Right lobe of liver (tissue), 6 donors: ENCODE measurements at regions not wholly inside any gene's neighbourhood (a gene's known extent, or its start where the extent isn't known, plus 50 kb on each side); places are given as distances from the start of the nearest gene placed in this dataset.

Experiments used
- ATAC-seq, 4 donors: fragments of 200-7000 bp; cut with Tn5 transposase; one replicate each; pipeline ENCODE4 v1.9.1; 2020; ENCODE audit warnings: mild to moderate bottlenecking in 4 of 4, moderate library complexity in 4 of 4
- DNase-seq, 3 donors: peaks; one replicate each; pipeline ENCODE4 v3.0.0-alpha.2; 2020
- H3K27ac ChIP-seq, 3 donors: fragments of 200-600 bp; one replicate each; pipeline ENCODE4 v1.8.0; 2022
- H3K27me3 ChIP-seq, 2 donors: fragments of 200-600 bp; one replicate each; pipeline ENCODE4 v1.8.0; 2022
- H3K36me3 ChIP-seq, 4 donors: fragments of 200-600 bp; sonication (generic) in 1 of 4; one replicate each; pipeline versions ENCODE4 v1.5.1 to v1.8.0; 2017 to 2022; ENCODE audit warnings: control low read depth in 1 of 4
- H3K4me1 ChIP-seq, 4 donors: fragments of 200-600 bp; sonication (generic) in 1 of 4; one replicate each; pipeline versions ENCODE4 v1.5.1 to v1.8.0; 2017 to 2022; ENCODE audit warnings: control low read depth in 1 of 4
- H3K4me3 ChIP-seq, 3 donors: fragments of 200-600 bp; one replicate each; pipeline ENCODE4 v1.8.0; 2022
- H3K9me3 ChIP-seq, 4 donors: fragments of 200-600 bp; sonication (generic) in 1 of 4; one replicate each; pipeline versions ENCODE4 v1.5.1 to v1.8.0; 2017 to 2022; ENCODE audit warnings: control low read depth in 1 of 4
- POLR2A ChIP-seq: fragments of 450-650 bp; IDR thresholded peaks from one replicate; pipeline ENCODE4 v1.6.1; 2017; ENCODE audit warnings: antibody characterized with exemption, mild to moderate bottlenecking
- WGBS: methylation state at CpG from one replicate; pipeline ENCODE4 v1.1.6; 2018; ENCODE audit warnings: low coverage, low lambda C conversion rate; ENCODE audit not compliant: insufficient coverage; ENCODE audit errors: missing lambda C conversion rate; 5-methylcytosine and 5-hydroxymethylcytosine counted together
- intact Hi-C, 2 donors: fragments of 100-400 bp; cut with DNase I; formaldehyde crosslinking; loops; one replicate each; pipeline versions ENCODE4 v1.11.2 to v1.14.1; 2022
- TF ChIP-seq, protein P1 (sequence below), 4 donors: fragments of 200-600 bp in 3 of 4; fragments of 450-650 bp in 1 of 4; IDR thresholded peaks; one replicate each; pipeline versions ENCODE4 v1.5.1 to v1.8.0; 2016 to 2022; ENCODE audit warnings: antibody characterized with exemption in 4 of 4, mild to moderate bottlenecking in 2 of 4
- donor health status: DM: no; HTN: yes; CAD: no.
- donor health status: DM: no; HTN: no; CAD: no.
- donor health status: DM: no; HTN: no; CAD: no.
- donor health status: DM: no; HTN: yes; CAD: no.
- donor health status: DM: no; HTN: yes; CAD: no.

DNA sequence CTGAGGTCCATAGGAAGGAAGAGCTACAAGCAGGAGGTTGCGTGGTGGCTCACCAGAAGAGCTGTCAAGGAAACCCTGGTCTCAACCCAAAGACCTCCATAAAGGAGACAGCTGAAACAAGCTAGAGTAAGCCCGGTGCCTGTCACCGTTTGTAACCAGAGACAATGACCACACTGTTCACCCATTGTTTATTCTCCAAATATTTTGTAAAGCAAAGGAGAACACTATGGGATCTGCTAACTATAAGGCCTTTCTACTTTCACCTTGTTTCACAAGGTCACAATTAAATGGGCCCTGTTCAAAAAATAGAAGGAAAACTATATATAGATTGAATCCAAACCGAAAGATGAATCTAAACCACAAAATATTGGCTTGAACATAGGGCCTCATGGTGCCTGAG lies 128.9 kb upstream of the TPRG1 start:
- DNase-seq = no peak
- no peak for ATAC-seq
- H3K36me3 ChIP-seq = peaks cover 0 to 8% (median 0%) of the 10 kb centered on the region in 4 donors
- no peaks in the 10 kb centered on the region for H3K9me3 ChIP-seq
- TF ChIP-seq, protein P1, sequence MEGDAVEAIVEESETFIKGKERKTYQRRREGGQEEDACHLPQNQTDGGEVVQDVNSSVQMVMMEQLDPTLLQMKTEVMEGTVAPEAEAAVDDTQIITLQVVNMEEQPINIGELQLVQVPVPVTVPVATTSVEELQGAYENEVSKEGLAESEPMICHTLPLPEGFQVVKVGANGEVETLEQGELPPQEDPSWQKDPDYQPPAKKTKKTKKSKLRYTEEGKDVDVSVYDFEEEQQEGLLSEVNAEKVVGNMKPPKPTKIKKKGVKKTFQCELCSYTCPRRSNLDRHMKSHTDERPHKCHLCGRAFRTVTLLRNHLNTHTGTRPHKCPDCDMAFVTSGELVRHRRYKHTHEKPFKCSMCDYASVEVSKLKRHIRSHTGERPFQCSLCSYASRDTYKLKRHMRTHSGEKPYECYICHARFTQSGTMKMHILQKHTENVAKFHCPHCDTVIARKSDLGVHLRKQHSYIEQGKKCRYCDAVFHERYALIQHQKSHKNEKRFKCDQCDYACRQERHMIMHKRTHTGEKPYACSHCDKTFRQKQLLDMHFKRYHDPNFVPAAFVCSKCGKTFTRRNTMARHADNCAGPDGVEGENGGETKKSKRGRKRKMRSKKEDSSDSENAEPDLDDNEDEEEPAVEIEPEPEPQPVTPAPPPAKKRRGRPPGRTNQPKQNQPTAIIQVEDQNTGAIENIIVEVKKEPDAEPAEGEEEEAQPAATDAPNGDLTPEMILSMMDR (IDR thresholded peaks at IDR 0.05) = no peak
- no peak for TF ChIP-seq POLR2A
- no peaks in the 10 kb centered on the region for H3K4me1 ChIP-seq
- WGBS = 86% methylated on average over 4 of the region's 4 CpGs
- H3K4me3 ChIP-seq = no peak overlapping the region
- no peak overlapping the region for H3K27ac ChIP-seq
- H3K27me3 ChIP-seq = no peaks in the 10 kb centered on the region
- intact Hi-C loops = no loop called here

DNA sequence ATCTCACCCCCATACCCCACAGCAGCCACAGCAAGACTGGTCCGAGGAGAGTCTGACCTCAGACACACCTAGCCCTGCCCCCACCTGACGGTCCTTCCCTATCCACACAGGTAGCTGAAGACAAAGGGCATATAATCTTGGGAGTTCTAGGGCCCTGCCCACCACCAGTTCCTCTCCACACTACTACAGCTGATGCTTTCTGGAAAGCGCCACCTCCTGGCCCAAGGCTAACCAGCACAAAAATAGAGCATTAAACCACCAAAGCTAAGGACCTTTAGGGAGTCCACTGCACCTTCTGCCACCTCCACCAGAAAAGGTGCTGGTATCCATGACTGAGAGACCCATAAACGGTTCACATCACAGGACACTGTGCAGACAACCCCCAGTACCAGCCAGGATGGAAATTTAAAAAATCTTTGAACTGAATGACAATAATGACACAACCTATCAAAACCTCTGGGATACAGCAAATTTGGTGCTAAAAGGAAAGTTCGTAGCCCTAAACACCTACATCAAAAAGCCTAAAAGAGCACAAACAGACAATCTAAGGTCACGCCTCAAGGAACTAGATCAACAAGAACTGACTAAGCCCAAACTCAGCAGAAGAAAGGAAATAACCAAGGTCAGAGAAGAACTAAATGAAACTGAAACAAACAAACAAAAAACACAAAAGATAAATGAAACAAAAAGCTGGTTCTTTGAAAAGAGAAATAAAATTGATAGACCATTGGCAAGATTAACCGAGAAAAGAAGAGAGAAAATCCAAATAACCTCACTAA lies 122.1 kb upstream of the TPRG1 start:
- no peak overlapping the region for H3K4me3 ChIP-seq
- 89% methylated on average over 7 of the region's 7 CpGs for WGBS
- no peak overlapping the region for H3K27ac ChIP-seq
- no peaks in the 10 kb centered on the region for H3K4me1 ChIP-seq
- H3K36me3 ChIP-seq = peaks cover 0 to 8% (median 0%) of the 10 kb centered on the region in 4 donors
- ATAC-seq = no peak
- no peak for TF ChIP-seq POLR2A
- TF ChIP-seq, protein P1 (IDR thresholded peaks at IDR 0.05) = no peak
- H3K9me3 ChIP-seq = no peaks in the 10 kb centered on the region
- H3K27me3 ChIP-seq = no peaks in the 10 kb centered on the region
- DNase-seq = no peak
- intact Hi-C loops = no loop called here

DNA sequence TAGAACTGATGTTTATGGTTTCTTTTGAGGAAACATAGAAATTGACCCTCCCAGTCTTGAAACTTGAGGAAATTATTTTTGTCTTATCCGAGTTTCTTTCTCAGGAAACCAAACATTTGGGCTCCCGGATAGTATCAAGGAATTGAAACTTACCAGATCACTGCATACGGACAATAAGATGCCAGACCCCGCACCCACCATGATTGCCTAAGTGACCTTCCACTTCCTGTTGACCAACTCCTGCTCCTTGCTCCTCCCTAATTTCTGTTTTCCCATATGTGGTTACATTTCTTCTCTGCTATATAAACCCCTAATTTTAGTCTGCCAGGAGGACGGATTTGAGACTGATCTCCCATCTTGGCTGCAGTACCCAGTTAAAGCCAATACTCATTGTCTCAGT lies 118.4 kb upstream of the TPRG1 start:
- DNase-seq (no peak), ATAC-seq (no peak)
- TF ChIP-seq, protein P1 (IDR thresholded peaks at IDR 0.05) = no peak
- TF ChIP-seq POLR2A = no peak
- Histone ChIP-seq H3K27ac (no peak overlapping the region), H3K27me3 (no peaks in the 10 kb centered on the region), H3K4me1 (no peaks in the 10 kb centered on the region), H3K4me3 (no peak overlapping the region), H3K9me3 (no peaks in the 10 kb centered on the region), H3K36me3 (peaks cover 0 to 5% (median 0%) of the 10 kb centered on the region in 4 donors)
- WGBS = 73% methylated on average over 5 of the region's 5 CpGs
- intact Hi-C loops = no loop called here

DNA sequence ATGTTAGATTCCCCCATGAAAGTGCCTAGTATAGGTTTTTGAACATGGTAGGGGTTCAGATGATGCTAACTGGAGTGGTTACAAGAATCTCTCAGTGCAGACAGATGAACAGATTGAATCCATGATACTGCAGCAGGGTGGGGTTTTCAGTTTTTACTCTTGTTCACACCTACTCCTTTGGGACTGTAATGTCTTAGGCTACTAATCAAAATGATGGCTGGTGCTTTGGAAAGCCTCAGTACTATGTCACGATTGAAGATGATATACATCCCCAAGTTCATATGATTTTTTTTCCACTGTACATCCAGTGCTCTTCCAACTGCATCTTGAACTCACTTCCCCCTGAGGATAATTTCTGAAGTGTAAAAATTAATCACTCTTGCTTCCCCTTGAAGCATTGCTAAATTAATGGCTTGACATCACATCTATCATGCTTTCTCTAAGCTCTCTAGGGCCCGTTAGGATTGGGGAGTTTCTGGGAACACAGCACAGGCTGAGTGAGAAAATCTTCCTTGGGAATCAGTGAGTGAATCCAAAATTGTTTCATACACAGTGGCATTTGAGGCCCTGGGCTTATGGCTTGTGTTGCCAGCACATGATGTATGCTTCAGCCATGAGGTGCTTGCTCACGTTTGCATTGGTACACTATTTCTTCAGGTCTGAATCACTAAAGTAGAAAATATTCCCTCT lies 115.0 kb upstream of the TPRG1 start:
- H3K27me3 ChIP-seq = no peaks in the 10 kb centered on the region
- DNase-seq = no peak
- 72% methylated on average over 3 of the region's 3 CpGs for WGBS
- intact Hi-C loops = no loop called here
- no peaks in the 10 kb centered on the region for H3K4me1 ChIP-seq
- TF ChIP-seq POLR2A = no peak
- TF ChIP-seq, protein P1 (IDR thresholded peaks at IDR 0.05) = no peak
- no peaks in the 10 kb centered on the region for H3K9me3 ChIP-seq
- H3K36me3 ChIP-seq = no peaks in the 10 kb centered on the region
- H3K27ac ChIP-seq = no peak overlapping the region
- H3K4me3 ChIP-seq = no peak overlapping the region
- ATAC-seq = no peak
